ES-I3 (cell line): ENCODE measurements at regions not wholly inside any gene's neighbourhood (a gene's known extent, or its start where the extent isn't known, plus 50 kb on each side); places are given as distances from the start of the nearest gene placed in this dataset.
"Not testable (repeated sequence)": the region's sequence is repeated elsewhere in the genome, so short reads cannot be mapped to it uniquely, and the experiment has no call there.

Source experiments
- H3K36me3 ChIP-seq: 2 replicates; pipeline ENCODE4 v1.6.1; 2013; ENCODE audit warnings: mild to moderate bottlenecking, low read length, control low read depth, moderate library complexity; ENCODE audit not compliant: insufficient read depth
- H3K4me1 ChIP-seq: 2 replicates; pipeline ENCODE4 v1.6.1; 2013; ENCODE audit warnings: mild to moderate bottlenecking, control low read depth, low read length; ENCODE audit not compliant: insufficient read depth
- H3K9ac ChIP-seq: 2 replicates; pipeline ENCODE4 v1.6.1; 2013; ENCODE audit warnings: low read depth, mild to moderate bottlenecking, low read length, moderate library complexity
- H3K9me3 ChIP-seq: 2 replicates; pipeline ENCODE4 v1.6.1; 2013; ENCODE audit warnings: mild to moderate bottlenecking, low read length, moderate library complexity; ENCODE audit not compliant: control insufficient read depth, insufficient read depth

GRCh38 chr5:96307047-96307446 is 126.0 kb downstream of the PCSK1 start:
- H3K9me3 ChIP-seq, H3K36me3 ChIP-seq, H3K4me1 ChIP-seq, H3K9ac ChIP-seq: not testable (repeated sequence)

- Histone ChIP-seq H3K4me1 (no peaks in the 10 kb centered on the region), H3K9me3 (no peaks in the 10 kb centered on the region; the same call in 1 of the 2 replicates), H3K36me3 (no peaks in the 10 kb centered on the region), H3K9ac (no peak overlapping the region)
These were observed 130.8 kb downstream of the PCSK1 start for GRCh38 chr5:96302174-96302738.

- Histone ChIP-seq H3K9me3 (no peaks in the 10 kb centered on the region; the same call in 1 of the 2 replicates), H3K36me3 (no peaks in the 10 kb centered on the region), H3K4me1 (no peaks in the 10 kb centered on the region), H3K9ac (no peak overlapping the region)
These were observed 132.1 kb downstream of the PCSK1 start for GRCh38 chr5:96300976-96301375.

- Histone ChIP-seq H3K9ac (no peak overlapping the region), H3K36me3 (no peaks in the 10 kb centered on the region), H3K9me3 (no peaks in the 10 kb centered on the region; the same call in 1 of the 2 replicates)
These were observed 135.2 kb downstream of the PCSK1 start for GRCh38 chr5:96297867-96298266.

GRCh38 chr5:96297290-96297689 is 135.8 kb downstream of the PCSK1 start:
- Histone ChIP-seq H3K4me1 (no peaks in the 10 kb centered on the region), H3K9ac (no peak overlapping the region), H3K9me3 (no peaks in the 10 kb centered on the region; the same call in 1 of the 2 replicates), H3K36me3 (no peaks in the 10 kb centered on the region)

More at GRCh38 chr5:96297867-96298266, 135.2 kb downstream of the PCSK1 start:
- no peaks in the 10 kb centered on the region for H3K4me1 ChIP-seq

GRCh38 chr5:96294884-96295202 is 138.2 kb downstream of the PCSK1 start:
- Histone ChIP-seq H3K9me3 (no peaks in the 10 kb centered on the region; the same call in 1 of the 2 replicates), H3K9ac (no peak overlapping the region), H3K4me1 (no peaks in the 10 kb centered on the region), H3K36me3 (no peaks in the 10 kb centered on the region)

- Histone ChIP-seq H3K4me1 (no peaks in the 10 kb centered on the region), H3K9me3 (no peaks in the 10 kb centered on the region; the same call in 1 of the 2 replicates), H3K9ac (no peak overlapping the region), H3K36me3 (no peaks in the 10 kb centered on the region)
These were observed 138.8 kb downstream of the PCSK1 start for GRCh38 chr5:96293966-96294883.

- H3K9ac ChIP-seq, result no peak overlapping the region
- H3K9me3 ChIP-seq, result no peaks in the 10 kb centered on the region
- H3K4me1 ChIP-seq, result no peaks in the 10 kb centered on the region
- H3K36me3 ChIP-seq, result no peaks in the 10 kb centered on the region
These were observed 140.3 kb downstream of the PCSK1 start for GRCh38 chr5:96292582-96293247.

GRCh38 chr5:96289287-96289686 is 143.8 kb downstream of the PCSK1 start:
- H3K36me3 ChIP-seq, H3K9me3 ChIP-seq: not testable (repeated sequence)

GRCh38 chr5:96288845-96289185 is 144.2 kb downstream of the PCSK1 start:
- Histone ChIP-seq H3K36me3 (no peaks in the 10 kb centered on the region), H3K4me1 (peaks cover 3% of the 10 kb centered on the region; the same call in 1 of the 2 replicates), H3K9me3 (no peaks in the 10 kb centered on the region), H3K9ac (no peak overlapping the region)

More at GRCh38 chr5:96289287-96289686, 143.8 kb downstream of the PCSK1 start:
- not testable (repeated sequence) for H3K9ac ChIP-seq, H3K4me1 ChIP-seq

GRCh38 chr5:96288166-96288844 is 144.7 kb downstream of the PCSK1 start:
- Histone ChIP-seq H3K4me1 (peaks cover 3% of the 10 kb centered on the region; the same call in 1 of the 2 replicates), H3K9ac (no peak overlapping the region), H3K36me3 (no peaks in the 10 kb centered on the region), H3K9me3 (no peaks in the 10 kb centered on the region)

- Histone ChIP-seq H3K9ac (no peak overlapping the region), H3K36me3 (no peaks in the 10 kb centered on the region), H3K4me1 (peaks cover 3% of the 10 kb centered on the region; the same call in 1 of the 2 replicates), H3K9me3 (no peaks in the 10 kb centered on the region)
These were observed 145.9 kb downstream of the PCSK1 start for GRCh38 chr5:96287136-96287535.

- no peaks in the 10 kb centered on the region for H3K9me3 ChIP-seq
- H3K36me3 ChIP-seq, result no peaks in the 10 kb centered on the region
- peaks cover 3% of the 10 kb centered on the region; the same call in 1 of the 2 replicates for H3K4me1 ChIP-seq
- H3K9ac ChIP-seq, result no peak overlapping the region
These were observed 147.2 kb downstream of the PCSK1 start for GRCh38 chr5:96285823-96286222.

- no peaks in the 10 kb centered on the region for H3K9me3 ChIP-seq
- peaks cover 3% of the 10 kb centered on the region; the same call in 1 of the 2 replicates for H3K4me1 ChIP-seq
- no peak overlapping the region for H3K9ac ChIP-seq
- no peaks in the 10 kb centered on the region for H3K36me3 ChIP-seq
These were observed 148.2 kb downstream of the PCSK1 start for GRCh38 chr5:96284727-96285389.
